ENCODE measurements at regions not wholly inside any gene's neighbourhood (a gene's known extent, or its start where the extent isn't known, plus 50 kb on each side); places are given as distances from the start of the nearest gene placed in this dataset.

DNA sequence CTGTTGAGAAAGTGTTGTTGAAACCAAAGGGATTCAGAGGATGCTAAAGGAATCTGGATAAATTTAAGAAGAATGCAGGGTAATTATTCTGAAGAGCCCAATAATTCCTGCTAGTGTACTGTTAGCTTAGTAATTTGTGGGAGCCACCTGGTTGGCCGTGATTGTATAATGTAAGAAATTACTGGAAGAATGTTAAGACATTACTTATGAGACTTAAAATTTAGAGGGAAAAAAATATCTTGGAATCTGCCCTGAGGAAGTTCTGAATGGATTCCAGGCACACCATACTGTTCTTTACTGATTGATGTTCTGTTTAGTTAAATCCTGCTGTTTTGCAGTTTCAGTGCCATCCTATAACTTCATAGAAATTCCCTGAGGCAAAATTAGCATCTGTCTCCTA is 155.0 kb upstream of the RHOBTB1 start:
- Histone ChIP-seq H3K27ac (ENCODE audit: low read depth, low read length) (no peak overlapping the region), H3K4me1 (ENCODE audit: control insufficient read depth, insufficient read depth, low read length) (no peaks in the 10 kb centered on the region), H3K36me3 (ENCODE audit: control insufficient read depth, insufficient read depth, low read length) (no peaks in the 10 kb centered on the region), H3K9me3 (ENCODE audit: control insufficient read depth, insufficient read depth, low read depth, low read length) (no peaks in the 10 kb centered on the region), H3K9ac (ENCODE audit: low read length) (no peak overlapping the region), H3K4me3 (ENCODE audit: low read depth, low read length) (no peak overlapping the region), H3K27me3 (ENCODE audit: control insufficient read depth, insufficient read depth, low read length) (no peaks in the 10 kb centered on the region)

DNA sequence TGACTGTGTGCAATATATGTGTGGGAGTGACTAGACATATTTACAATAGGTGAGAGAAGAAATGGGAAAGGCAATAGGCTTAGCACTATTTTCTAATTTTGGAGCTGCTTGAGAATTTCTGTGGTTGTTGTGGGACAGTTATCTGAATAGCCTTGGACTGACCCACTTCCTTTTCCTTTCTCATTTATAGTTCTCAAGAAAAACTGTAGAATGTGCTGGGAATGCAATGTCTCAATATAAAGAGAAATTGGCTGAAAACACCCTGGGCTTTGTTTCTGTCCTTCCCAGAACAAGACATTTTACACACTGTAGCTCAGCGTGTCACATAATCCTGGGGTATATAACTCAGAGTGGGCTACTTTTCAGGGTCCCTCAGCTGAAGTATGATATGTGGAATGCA is 153.0 kb upstream of the RHOBTB1 start:
- Histone ChIP-seq H3K27ac (ENCODE audit: low read depth, low read length) (no peak overlapping the region), H3K9ac (ENCODE audit: low read length) (no peak overlapping the region), H3K27me3 (ENCODE audit: control insufficient read depth, insufficient read depth, low read length) (no peaks in the 10 kb centered on the region), H3K9me3 (ENCODE audit: control insufficient read depth, insufficient read depth, low read depth, low read length) (no peaks in the 10 kb centered on the region), H3K36me3 (ENCODE audit: control insufficient read depth, insufficient read depth, low read length) (no peaks in the 10 kb centered on the region), H3K4me3 (ENCODE audit: low read depth, low read length) (no peak overlapping the region), H3K4me1 (ENCODE audit: control insufficient read depth, insufficient read depth, low read length) (no peaks in the 10 kb centered on the region)

DNA sequence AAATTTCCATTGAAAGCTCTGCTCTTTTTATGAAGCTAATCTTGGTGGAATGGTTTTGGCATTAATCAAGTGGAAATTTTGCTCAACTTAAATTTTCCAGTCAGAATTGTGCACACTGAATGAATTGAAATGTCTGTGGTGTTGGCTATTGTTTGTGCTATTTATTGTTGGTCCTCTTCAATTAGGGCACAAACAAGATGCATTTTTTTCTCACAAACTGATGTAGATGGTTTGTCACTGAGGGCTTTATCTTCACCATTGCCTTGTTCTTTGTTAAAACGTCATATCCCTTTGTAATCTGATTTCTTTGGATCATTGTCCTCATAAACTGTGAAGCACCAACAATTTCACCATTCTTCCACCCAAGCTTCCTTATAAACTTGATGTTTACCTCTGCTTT is 152.1 kb upstream of the RHOBTB1 start:
- Histone ChIP-seq H3K27me3 (ENCODE audit: control insufficient read depth, insufficient read depth, low read length) (no peaks in the 10 kb centered on the region), H3K27ac (ENCODE audit: low read depth, low read length) (no peak overlapping the region), H3K36me3 (ENCODE audit: control insufficient read depth, insufficient read depth, low read length) (no peaks in the 10 kb centered on the region), H3K9me3 (ENCODE audit: control insufficient read depth, insufficient read depth, low read depth, low read length) (no peaks in the 10 kb centered on the region), H3K4me1 (ENCODE audit: control insufficient read depth, insufficient read depth, low read length) (peaks cover 9% of the 10 kb centered on the region), H3K9ac (ENCODE audit: low read length) (no peak overlapping the region), H3K4me3 (ENCODE audit: low read depth, low read length) (no peak overlapping the region)

GRCh38 chr10:61091531-61091930 is 147.5 kb upstream of the RHOBTB1 start:
- H3K4me1 ChIP-seq (ENCODE audit: control insufficient read depth, insufficient read depth, low read length), result peaks cover 10% of the 10 kb centered on the region
- H3K4me3 ChIP-seq (ENCODE audit: low read depth, low read length), result no peak overlapping the region
- H3K9me3 ChIP-seq (ENCODE audit: control insufficient read depth, insufficient read depth, low read depth, low read length), result no peaks in the 10 kb centered on the region
- H3K27ac ChIP-seq (ENCODE audit: low read depth, low read length), result no peak overlapping the region
- H3K9ac ChIP-seq (ENCODE audit: low read length), result no peak overlapping the region
- H3K36me3 ChIP-seq (ENCODE audit: control insufficient read depth, insufficient read depth, low read length), result no peaks in the 10 kb centered on the region
- H3K27me3 ChIP-seq (ENCODE audit: control insufficient read depth, insufficient read depth, low read length), result no peaks in the 10 kb centered on the region

DNA sequence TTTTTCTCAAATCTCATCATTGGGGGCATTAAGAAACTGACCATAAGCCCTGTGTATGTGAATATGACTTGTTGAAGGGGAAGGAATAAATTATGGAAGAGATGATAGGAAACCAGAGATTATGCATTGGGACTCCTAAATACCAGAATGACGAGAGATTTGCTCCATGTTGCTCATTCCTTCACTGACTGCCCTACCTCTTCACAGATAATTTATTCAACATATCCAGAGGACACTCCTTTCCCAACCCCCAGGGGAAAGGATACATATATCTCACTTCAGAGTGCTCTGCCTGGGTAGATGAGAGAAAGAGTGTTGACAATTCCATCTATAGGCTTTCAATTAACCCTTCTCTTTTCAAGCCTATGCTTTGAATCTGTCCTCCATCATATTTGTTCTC is 145.3 kb upstream of the RHOBTB1 start:
- Histone ChIP-seq H3K9me3 (ENCODE audit: control insufficient read depth, insufficient read depth, low read depth, low read length) (peaks cover 3% of the 10 kb centered on the region; the same call in 1 of the 2 replicates), H3K4me3 (ENCODE audit: low read depth, low read length) (no peak overlapping the region), H3K36me3 (ENCODE audit: control insufficient read depth, insufficient read depth, low read length) (no peaks in the 10 kb centered on the region), H3K9ac (ENCODE audit: low read length) (no peak overlapping the region), H3K27me3 (ENCODE audit: control insufficient read depth, insufficient read depth, low read length) (no peaks in the 10 kb centered on the region), H3K4me1 (ENCODE audit: control insufficient read depth, insufficient read depth, low read length) (peaks cover 10% of the 10 kb centered on the region), H3K27ac (ENCODE audit: low read depth, low read length) (no peak overlapping the region)

- H3K27ac ChIP-seq (ENCODE audit: low read depth, low read length), result no peak overlapping the region
- no peaks in the 10 kb centered on the region for H3K4me1 ChIP-seq (ENCODE audit: control insufficient read depth, insufficient read depth, low read length)
- no peaks in the 10 kb centered on the region for H3K27me3 ChIP-seq (ENCODE audit: control insufficient read depth, insufficient read depth, low read length)
- no peak overlapping the region for H3K9ac ChIP-seq (ENCODE audit: low read length)
- no peak overlapping the region for H3K4me3 ChIP-seq (ENCODE audit: low read depth, low read length)
- no peaks in the 10 kb centered on the region for H3K36me3 ChIP-seq (ENCODE audit: control insufficient read depth, insufficient read depth, low read length)
- H3K9me3 ChIP-seq (ENCODE audit: control insufficient read depth, insufficient read depth, low read depth, low read length), result peaks cover 5% of the 10 kb centered on the region; the same call in 1 of the 2 replicates
Measured at GRCh38 chr10:61084493-61084892, 140.5 kb upstream of the RHOBTB1 start.

DNA sequence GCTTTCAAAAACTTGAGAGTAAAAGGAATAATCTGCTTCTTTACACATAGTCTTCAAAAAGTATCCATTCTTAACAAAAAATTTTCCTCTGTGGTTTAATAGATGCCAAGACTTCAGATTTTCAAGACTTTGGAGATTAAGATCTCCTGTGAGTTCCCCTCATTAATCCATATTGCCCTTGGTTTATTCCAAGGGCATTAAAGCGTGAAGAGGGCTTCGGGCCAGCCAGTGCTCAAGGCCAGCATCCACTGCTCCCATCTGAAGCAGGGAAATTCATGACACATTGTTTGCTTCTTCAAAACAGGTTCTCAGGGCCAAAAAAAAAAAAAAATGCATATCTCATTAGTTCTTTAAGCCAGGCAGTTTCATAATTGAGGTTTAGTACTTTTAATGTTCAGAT is 137.3 kb upstream of the RHOBTB1 start:
- H3K4me3 ChIP-seq (ENCODE audit: low read depth, low read length), result no peak overlapping the region
- H3K9ac ChIP-seq (ENCODE audit: low read length), result no peak overlapping the region

GRCh38 chr10:61078542-61079275 is 134.7 kb upstream of the RHOBTB1 start:
- Histone ChIP-seq H3K4me1 (ENCODE audit: control insufficient read depth, insufficient read depth, low read length) (no peaks in the 10 kb centered on the region), H3K27me3 (ENCODE audit: control insufficient read depth, insufficient read depth, low read length) (no peaks in the 10 kb centered on the region), H3K27ac (ENCODE audit: low read depth, low read length) (no peak overlapping the region), H3K9me3 (ENCODE audit: control insufficient read depth, insufficient read depth, low read depth, low read length) (no peaks in the 10 kb centered on the region), H3K4me3 (ENCODE audit: low read depth, low read length) (no peak overlapping the region), H3K9ac (ENCODE audit: low read length) (no peak overlapping the region), H3K36me3 (ENCODE audit: control insufficient read depth, insufficient read depth, low read length) (no peaks in the 10 kb centered on the region)

More for the DNA sequence above, 137.3 kb upstream of the RHOBTB1 start:
- no peaks in the 10 kb centered on the region for H3K27me3 ChIP-seq (ENCODE audit: control insufficient read depth, insufficient read depth, low read length)
- H3K27ac ChIP-seq (ENCODE audit: low read depth, low read length), result no peak overlapping the region
- H3K9me3 ChIP-seq (ENCODE audit: control insufficient read depth, insufficient read depth, low read depth, low read length), result peaks cover 5% of the 10 kb centered on the region; the same call in 1 of the 2 replicates
- no peaks in the 10 kb centered on the region for H3K36me3 ChIP-seq (ENCODE audit: control insufficient read depth, insufficient read depth, low read length)
- no peaks in the 10 kb centered on the region for H3K4me1 ChIP-seq (ENCODE audit: control insufficient read depth, insufficient read depth, low read length)

- Histone ChIP-seq H3K4me1 (ENCODE audit: control insufficient read depth, insufficient read depth, low read length) (no peaks in the 10 kb centered on the region), H3K27ac (ENCODE audit: low read depth, low read length) (no peak overlapping the region), H3K36me3 (ENCODE audit: control insufficient read depth, insufficient read depth, low read length) (no peaks in the 10 kb centered on the region)
Measured at GRCh38 chr10:61076572-61077114, 132.7 kb upstream of the RHOBTB1 start.

DNA sequence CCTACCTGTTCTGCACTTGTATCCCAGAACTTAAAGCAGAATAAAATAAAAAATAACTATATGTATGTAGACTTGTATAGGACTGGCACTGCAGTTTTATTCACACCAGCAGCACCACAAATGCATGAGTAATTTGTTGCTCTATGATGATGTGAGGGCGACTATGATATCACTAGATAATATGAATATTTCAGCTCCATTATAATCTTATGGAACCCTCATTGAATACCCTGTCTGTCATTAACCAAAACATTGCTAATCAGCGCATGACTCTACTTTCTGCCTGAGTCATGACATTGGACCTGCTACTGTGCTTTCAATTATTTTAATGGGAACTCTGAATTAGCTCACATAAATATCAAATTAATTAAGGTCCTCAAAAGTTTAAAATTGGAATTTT is 129.4 kb upstream of the RHOBTB1 start:
- Histone ChIP-seq H3K9me3 (ENCODE audit: control insufficient read depth, insufficient read depth, low read depth, low read length) (no peaks in the 10 kb centered on the region), H3K27me3 (ENCODE audit: control insufficient read depth, insufficient read depth, low read length) (no peaks in the 10 kb centered on the region), H3K36me3 (ENCODE audit: control insufficient read depth, insufficient read depth, low read length) (no peaks in the 10 kb centered on the region), H3K27ac (ENCODE audit: low read depth, low read length) (no peak overlapping the region), H3K4me1 (ENCODE audit: control insufficient read depth, insufficient read depth, low read length) (no peaks in the 10 kb centered on the region), H3K4me3 (ENCODE audit: low read depth, low read length) (no peak overlapping the region), H3K9ac (ENCODE audit: low read length) (no peak overlapping the region)

More at GRCh38 chr10:61076572-61077114, 132.7 kb upstream of the RHOBTB1 start:
- H3K9me3 ChIP-seq (ENCODE audit: control insufficient read depth, insufficient read depth, low read depth, low read length), result no peaks in the 10 kb centered on the region
- no peak overlapping the region for H3K4me3 ChIP-seq (ENCODE audit: low read depth, low read length)
- H3K9ac ChIP-seq (ENCODE audit: low read length), result no peak overlapping the region
- no peaks in the 10 kb centered on the region for H3K27me3 ChIP-seq (ENCODE audit: control insufficient read depth, insufficient read depth, low read length)

- Histone ChIP-seq H3K36me3 (ENCODE audit: control insufficient read depth, insufficient read depth, low read length) (no peaks in the 10 kb centered on the region), H3K27me3 (ENCODE audit: control insufficient read depth, insufficient read depth, low read length) (no peaks in the 10 kb centered on the region)
Measured at GRCh38 chr10:61071580-61071979, 127.6 kb upstream of the RHOBTB1 start.

More at GRCh38 chr10:61071580-61071979, 127.6 kb upstream of the RHOBTB1 start:
- H3K4me3 ChIP-seq (ENCODE audit: low read depth, low read length), result no peak overlapping the region
- H3K9me3 ChIP-seq (ENCODE audit: control insufficient read depth, insufficient read depth, low read depth, low read length), result no peaks in the 10 kb centered on the region
- H3K4me1 ChIP-seq (ENCODE audit: control insufficient read depth, insufficient read depth, low read length), result no peaks in the 10 kb centered on the region
- H3K9ac ChIP-seq (ENCODE audit: low read length), result no peak overlapping the region
- no peak overlapping the region for H3K27ac ChIP-seq (ENCODE audit: low read depth, low read length)
